NCI-H2171 treated with DMSO at 0.1 percent for 48 hours (cell line): ENCODE measurements at regions not wholly inside any gene's neighbourhood (a gene's known extent, or its start where the extent isn't known, plus 50 kb on each side); places are given as distances from the start of the nearest gene placed in this dataset.
"Not testable (repeated sequence)": the region's sequence is repeated elsewhere in the genome, so short reads cannot be mapped to it uniquely, and the experiment has no call there.

Experiments used
- DNase-seq: peaks from one replicate; lab custom pipeline; 2025; lab: John Stamatoyannopoulos, UW

DNA sequence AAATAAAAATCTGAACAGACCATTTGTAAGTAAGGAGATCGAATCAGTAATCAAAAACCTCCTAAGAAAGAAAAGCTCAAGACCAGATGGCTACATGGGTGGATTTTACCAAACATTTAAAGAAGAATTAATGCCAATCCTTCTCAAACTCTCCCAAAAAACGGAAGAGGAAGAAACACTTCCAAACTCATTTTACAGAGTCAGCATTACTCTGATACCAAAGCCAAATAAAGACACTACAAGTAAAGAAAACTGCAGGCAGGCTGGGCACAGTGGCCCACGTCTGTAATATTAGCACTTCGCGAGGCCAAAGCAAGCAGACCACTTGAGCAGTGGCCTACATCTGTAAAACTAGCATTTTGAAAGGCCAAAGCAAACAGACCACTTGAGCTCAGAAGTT lies 159.8 kb downstream of the DPY19L2 start:
- DNase-seq = no peak

DNA sequence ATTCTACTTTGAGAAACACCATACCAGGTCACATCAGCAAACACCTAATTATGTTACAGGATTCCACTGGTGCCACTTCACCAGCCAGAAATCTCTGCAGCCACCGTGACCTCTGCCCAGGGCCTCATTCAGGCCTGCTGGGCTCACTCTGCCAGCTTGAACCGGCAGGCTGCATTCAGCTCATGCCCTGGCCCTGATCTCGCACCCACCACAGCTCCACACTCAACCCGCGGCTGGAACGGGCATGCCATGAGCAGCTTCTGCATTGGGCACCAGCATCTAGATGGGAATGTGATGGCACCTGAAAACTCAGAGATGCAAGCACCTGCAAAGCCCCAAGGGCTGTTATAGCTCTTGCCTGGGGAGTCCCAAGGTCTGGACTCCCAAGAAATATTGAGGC lies 168.7 kb downstream of the DPY19L2 start:
- no peak for DNase-seq

DNA sequence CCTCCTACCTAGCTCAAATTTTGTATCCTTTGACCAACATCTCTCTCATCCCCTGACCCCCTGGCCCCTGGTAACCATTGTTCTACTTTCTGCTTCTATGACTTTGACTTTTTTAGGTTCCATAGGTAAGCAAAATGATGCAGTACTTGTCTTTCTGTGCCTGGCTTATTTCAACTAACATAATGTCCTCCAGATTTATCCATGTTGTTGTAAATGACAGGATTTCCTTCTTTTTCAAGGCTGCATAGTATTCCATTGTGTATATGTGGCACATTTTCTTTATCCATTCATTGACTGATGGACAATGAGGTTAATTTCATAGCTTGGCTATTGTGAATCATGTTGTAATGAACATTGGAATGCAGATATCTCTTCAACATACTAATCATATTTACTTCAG lies 170.1 kb downstream of the DPY19L2 start:
- no peak for DNase-seq

DNA sequence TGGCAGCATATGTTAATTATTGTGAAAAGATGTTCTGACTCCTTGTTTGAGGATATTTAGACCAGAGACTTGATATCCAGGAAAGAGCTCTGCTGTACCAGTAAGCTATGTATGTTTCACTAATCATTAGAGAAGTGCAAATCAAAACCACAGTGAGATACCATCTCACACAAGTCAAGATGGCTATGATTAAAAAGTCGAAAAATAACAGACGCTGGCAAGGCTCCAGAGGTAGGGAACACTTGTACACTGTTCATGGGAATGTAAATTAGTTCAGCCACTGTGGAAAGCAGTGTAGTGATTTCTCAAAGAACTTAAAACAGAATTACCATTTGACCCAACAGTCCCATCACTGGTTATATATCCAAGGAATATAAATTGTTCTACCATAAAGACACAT lies 171.6 kb downstream of the DPY19L2 start:
- no peak for DNase-seq

DNA sequence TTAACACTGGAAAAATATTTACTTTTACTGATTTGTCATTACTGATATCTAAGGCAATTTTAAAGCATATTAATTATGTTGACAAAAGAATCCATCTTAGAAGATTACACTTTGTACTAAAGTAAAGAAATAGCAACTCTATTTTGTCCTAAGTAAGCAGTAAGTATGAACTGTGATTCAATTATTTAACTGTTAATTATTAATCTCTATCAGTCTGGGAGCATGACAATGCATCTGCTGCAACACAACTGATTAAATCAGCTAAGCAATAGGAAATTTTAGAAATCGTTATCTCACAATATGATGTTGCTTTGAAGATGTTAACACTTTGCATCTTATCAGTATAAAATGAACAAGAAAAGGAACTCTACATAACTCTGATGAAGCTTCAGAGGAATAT lies 172.3 kb downstream of the DPY19L2 start:
- no peak for DNase-seq

DNA sequence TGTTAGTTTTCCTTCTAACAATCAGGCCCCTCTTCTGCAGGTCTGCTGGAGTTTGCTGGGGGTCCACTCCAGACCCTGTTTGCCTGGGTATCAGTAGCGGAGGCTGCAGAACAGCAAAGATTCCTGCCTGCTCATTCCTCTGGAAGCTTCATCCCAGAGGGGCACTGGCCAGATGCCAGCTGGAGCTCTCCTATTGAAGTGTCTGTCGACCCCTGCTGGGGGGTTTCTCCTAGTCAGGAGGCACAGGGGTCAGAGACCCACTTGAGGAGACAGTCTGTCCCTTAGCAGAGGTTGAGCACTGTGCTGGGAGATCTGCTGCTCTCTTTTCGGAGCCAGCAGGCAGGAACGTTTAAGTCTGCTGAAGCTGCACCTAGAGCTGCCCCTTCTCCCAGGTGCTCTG lies 174.9 kb downstream of the DPY19L2 start:
- not testable (repeated sequence) for DNase-seq

DNA sequence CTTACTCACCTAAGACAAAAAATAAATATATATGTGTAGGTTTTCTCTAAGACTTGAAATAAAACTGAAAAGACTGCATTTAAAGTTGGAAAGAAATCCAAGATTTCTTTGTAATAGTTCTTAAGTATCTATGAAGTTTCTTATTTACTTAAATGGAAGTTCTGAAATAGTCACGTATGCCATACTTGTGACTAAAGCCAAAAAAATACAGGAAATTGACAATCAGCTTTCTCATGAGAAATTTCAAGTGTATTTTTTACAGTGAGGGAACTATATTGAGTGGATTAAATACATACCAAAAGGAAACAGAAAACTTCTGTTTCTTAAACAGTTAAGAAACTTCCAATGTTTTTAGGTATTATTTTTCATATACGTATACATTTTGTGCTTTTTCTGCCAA lies 188.1 kb downstream of the DPY19L2 start:
- no peak for DNase-seq

DNA sequence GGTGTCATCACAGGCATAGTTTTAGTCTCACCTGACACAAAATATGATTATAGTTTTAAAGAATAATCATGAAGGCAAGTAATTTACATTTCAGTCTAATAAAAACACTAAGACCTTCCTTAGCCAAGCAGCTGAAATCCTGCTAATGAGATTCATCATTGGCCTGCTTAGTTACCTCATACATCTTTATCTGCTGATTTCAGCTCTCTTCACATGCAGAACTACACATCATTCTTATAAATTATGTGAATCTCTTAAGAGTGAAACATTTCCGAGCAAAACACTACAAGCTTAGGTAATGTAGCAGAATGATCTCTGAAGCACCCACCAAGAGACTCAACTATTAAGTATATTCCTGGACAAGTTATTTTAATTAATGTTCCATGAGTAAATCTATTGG lies 198.1 kb downstream of the DPY19L2 start:
- DNase-seq = no peak

DNA sequence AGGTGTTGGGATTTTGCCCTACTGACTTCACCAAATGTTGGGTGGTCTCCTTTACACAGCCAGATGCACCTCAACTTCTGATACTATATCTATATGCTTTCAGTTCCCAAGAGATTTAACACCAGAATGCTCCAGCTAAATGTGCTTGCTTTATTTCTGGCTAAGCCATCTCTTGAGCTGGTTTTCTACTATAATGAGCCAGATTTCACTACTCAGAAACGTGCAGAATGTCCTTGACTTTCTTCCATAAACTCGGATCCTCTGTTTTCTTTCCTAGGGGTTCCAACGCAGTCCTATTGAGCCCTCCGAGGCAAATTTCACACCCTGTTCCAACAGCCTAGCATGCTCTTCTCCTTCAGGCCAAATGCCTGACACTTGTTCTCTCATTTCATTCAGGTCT lies 200.3 kb downstream of the DPY19L2 start:
- DNase-seq = no peak

DNA sequence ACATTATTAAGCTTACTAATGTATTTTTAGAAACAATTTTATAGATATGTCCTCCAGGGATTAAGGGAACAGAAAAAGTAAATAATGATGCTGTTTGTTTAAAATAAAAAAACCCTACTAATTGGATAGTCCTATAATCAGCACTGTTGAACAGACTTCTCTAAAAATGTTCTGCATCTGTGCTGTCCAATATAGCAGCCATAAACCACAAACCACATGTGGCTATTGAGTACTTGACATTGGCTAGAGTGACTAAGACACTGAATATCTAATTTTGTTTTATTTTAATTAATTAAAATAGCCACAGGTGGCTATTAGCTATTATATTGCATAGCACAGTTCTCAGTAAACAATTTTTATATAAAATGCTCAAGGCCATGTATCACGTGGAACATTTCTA lies 210.4 kb downstream of the DPY19L2 start:
- no peak for DNase-seq

DNA sequence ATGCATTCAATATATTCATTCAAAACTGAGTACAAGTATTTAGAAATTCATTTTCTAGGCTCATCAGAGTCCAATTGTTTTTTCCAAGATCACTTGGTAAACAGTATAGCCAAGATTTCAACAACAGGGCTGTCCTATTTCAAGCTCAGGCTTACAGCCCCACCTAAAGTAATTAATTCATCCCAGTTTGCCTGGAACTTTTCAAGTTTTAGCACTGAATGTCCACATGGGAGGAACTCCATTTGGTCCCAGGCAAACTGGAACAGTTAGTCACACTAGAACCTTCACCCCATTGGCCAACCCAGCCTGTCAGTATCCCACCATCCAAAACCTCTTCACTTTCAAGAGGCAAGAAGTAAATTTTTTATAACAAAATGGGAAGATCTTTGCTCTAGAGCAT lies 210.9 kb downstream of the DPY19L2 start:
- DNase-seq = no peak

DNA sequence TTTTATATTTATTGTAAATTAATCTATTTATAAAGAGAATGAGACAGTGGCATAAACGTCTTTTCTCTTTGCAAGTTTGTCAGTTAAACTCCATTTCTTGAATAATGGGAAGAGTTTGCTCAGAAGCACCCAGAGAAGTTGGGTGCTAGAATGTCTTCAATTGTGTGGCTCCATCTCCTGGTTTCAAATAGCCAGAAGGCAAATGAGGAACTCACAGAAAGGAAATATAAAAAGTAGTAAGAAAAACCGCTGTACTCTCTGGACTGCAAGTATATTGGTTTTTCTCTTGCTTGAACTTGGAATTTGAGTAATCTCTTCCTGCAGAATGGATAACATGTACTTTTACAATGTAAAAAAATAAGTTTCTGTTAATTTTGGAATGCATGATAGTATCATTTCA lies 217.5 kb downstream of the DPY19L2 start:
- no peak for DNase-seq

DNA sequence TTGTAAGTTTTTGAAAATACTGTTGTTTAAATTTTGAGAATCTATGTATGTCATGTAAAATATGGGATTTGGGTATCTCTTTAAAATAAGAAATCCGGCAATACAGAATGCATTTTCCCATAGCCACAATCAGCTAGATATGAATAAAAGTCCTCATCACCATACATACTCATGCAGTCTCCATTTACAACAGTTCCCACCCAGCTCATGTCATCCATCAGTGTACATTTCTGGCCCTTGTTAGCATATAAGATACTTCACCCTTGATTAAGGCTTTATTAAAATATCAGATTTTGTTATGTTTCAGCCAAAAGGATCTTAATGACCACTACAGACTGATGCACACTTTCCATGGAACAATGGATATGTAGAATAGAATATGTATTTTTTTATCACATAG lies 218.0 kb downstream of the DPY19L2 start:
- DNase-seq = no peak

DNA sequence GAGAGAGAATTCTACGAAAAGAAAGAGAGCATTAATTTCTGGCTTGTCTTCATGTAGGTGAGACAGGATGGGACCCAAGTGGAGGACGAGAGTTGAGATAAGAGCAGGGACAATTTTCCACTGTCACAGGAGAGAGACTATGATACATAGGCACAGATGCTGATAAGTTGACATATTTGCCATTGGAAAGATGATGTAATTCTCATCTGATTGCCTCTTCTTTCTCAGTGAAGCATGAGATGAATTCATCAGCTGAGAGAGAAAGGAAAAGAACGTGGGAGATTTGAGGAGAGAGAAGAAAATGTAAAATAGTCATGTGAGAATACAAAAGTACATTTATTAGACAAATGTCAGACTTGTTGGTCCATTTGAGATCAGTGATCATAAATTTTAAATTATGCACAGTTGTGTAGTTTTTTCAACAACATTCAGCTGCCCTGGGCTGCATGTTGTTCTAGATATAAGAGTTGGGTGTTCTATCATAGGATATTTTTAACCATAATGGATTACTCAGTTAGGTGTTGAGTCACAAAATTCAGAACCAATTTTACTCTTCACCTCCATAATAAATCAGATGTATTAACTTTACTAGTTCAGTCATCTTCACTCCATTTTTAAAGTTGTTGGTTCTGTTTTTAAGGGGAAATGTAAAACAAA lies 222.9 kb downstream of the DPY19L2 start:
- no peak for DNase-seq

DNA sequence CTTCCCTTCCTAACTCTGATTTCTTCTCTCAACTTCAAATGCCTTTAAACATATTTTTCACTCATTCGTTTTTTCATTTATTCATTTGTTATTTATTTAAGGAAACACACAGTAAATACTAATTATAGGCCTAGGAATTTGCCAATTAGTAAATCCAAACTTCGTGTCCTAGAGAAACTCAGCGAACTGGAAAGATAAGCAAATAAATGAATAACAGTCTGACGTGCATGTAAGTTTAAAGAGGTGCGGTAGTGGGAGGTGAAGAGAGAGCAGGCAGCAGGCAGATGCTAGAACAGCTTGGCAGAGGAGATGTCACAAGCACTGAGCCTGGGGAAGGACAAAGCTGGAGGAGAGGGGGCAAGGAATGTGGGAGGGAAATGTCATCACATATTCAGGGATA lies 228.2 kb downstream of the DPY19L2 start:
- DNase-seq = no peak

DNA sequence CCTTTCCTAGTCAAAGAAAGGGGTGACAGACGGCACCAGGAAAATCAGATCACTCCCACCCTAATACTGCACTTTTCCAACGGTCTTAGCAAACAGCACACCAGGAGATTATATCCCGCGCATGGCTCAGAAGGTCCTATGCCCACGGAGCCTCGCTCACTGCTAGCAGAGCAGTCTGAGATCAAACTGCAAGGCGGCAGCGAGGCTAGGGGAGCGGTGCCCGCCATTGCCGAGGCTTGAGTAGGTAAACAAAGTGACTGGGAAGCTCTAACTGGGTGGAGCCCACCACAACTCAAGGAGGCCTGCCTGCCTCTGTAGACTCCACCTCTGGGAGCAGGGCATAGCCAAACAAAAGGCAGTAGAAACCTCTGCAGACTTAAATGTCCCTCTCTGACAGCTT lies 233.9 kb downstream of the DPY19L2 start:
- DNase-seq = not testable (repeated sequence)

DNA sequence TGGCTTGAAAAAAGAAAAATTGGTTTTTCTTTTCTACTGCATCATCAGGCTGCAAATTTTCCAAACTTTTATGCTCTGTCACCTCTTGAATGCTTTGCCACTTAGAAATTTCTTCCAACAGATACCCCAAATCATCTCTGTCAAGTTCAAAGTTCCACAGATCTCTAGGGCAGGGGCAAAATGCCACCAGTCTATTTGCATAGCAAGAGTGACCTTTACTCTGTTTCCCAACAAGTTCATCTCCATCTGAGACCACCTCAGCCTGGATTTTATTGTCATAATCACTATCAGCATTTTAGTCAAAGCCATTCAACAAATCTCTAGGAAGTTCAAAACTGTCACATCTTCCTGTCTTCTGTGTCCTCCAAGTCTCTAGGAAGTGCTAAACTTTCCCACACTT lies 240.3 kb downstream of the DPY19L2 start:
- not testable (repeated sequence) for DNase-seq

DNA sequence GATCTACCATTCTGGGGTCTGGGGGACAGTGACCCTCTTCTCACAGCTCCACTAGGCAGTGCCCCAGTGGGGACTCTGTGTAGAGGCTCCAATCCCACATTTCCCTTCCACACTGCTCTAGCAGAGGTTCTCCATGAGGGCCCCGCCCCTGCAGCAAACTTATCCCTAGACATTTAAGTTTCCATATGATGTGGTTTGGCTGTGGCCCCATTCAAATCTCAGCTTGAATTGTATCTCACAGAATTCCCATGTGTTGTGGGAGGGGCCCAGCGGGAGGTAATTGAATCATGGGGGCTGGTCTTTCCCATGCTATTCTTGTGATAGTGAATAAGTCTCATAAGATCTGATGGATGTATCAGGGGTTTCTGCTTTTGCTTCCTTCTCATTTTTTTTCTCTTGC lies 241.3 kb downstream of the DPY19L2 start:
- not testable (repeated sequence) for DNase-seq

DNA sequence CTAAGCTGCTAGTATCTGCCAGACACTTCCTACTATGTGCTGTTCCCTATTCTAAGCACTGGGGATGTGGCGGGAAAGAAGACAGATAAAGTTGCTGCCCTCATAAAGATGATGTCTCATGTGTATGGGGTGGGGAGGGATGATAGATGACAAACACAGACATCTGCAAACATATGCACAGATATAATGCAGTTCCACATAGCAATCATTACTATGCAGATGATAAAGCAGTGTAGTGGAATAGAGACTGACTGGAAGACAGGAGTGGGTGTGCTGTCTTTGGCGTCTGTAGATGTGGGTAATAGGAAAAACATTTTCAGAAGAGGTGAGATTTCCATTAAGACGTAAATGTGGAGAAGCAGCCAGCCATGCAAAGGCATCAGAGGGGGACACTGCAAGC lies 243.6 kb downstream of the DPY19L2 start:
- no peak for DNase-seq

DNA sequence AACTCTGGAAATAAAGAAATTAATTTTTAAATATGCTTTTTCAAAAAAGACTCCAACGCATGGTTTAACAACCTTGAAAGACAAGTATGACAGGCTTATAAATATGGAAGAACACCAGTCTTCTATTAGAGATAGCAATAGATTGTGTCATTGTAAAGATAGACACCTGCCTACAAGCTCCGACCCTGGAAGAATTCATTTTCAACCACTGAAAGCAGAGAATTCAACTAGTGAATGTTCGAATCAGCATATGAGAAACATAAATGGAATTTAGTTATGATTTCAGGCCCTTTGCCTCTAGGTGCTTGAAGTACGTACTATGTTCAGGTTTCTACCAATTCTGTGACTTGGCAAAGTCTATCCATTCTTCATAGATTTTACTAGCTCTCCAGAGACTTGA lies 244.5 kb downstream of the DPY19L2 start:
- no peak for DNase-seq

DNA sequence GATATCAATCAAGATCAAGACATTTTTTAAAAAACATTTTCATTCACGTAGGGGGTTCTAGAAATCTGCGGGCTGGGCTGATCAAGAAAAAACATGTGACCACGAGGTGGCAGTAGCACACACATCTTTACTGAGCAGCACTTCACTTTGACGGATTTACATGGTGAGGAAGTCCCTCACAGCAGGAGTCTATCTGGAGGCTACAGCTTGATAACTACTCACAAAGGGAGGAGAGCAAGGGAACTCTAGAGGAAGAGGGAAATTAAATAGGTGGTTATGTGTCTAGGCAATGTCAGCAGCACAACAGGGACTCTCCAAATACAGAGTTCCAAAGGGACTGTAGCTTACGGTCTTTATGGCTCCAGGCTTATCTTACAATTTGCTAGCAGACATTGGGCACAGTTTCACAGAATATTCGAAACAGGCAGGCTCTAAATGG lies 248.1 kb downstream of the DPY19L2 start:
- peak; percentile 69 for DNase-seq

DNA sequence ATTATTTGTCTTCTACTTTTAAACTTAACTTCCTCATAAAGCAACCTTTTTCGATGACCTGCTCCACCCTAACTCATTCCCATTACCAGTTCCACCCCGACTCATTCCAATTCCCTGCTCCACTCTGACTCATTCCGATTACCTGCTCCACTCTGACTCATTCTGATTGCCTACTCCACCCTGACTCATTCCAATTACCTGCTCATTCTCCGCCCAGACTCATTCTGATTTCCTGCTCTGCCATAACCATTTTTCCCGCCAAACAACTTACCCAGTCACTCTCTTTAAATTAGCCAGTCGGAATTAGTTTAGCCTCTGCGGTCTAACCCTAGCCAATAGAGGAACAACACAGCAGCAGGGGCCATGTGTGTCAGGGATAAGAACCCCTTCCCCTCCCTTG lies 249.1 kb downstream of the DPY19L2 start:
- DNase-seq = no peak

DNA sequence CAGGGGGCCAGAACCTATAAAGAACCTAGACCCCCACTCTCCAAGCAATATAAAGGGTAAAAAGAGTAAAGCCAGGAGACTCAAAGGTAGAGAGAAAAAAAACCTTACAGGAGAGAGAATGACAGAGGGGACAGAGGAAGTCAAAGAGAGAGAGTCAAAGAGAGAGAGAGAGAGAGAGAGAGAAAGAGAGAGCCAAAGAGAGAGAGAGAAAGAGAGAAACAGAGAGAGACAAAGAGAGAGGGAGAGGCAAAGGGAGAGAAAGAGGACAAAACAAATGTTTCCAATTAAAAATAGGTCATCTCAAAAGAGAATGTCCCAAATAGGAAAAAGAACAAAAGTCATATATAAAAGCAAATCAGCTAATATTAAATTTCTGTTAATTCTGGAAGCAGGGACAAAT lies 251.5 kb downstream of the DPY19L2 start:
- no peak for DNase-seq

DNA sequence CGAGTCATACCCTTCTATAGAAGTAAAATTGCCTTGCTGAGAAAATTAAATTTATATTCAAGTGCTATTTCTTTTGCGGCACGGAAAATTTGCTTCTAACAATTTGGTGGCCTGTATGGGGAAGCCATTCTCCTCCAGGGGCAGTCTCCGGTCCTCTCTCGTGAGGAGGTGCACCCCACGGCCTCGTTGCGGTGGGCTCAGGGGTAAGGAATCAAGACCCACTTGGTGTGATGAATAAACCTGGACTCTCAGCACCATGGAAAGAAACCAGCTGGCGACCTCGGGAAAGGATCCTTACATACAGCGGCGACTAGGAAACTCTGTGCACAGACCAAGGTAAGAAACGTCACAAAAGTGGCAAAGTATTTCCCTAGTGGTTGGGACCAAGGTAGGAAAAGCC lies 252.9 kb downstream of the DPY19L2 start:
- no peak for DNase-seq

DNA sequence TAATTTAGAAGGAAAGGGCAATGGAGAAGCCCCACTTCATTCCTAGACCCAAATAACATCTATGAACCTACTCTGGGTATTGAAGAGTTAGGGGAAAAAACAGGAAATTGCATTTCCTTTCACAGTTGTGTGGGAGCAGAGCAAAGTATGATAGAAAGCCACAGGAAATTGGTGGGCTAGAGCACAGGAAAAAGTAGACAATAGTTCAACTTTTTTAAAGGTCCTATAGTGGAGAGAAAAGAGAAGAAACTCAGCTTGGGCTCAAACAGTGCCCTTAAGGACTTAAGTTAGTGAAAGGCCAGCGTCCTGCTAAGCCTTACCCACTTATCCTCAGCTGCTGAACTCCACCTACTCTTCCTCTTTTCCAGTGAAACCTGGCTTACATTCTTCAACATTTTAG lies 258.1 kb downstream of the DPY19L2 start:
- no peak for DNase-seq
